ENCODE measurements at regions not wholly inside any gene's neighbourhood (a gene's known extent, or its start where the extent isn't known, plus 50 kb on each side); places are given as distances from the start of the nearest gene placed in this dataset.
A peak's percentile ranks its signal among the peaks of the same experiment; 100 is the strongest.

DNA sequence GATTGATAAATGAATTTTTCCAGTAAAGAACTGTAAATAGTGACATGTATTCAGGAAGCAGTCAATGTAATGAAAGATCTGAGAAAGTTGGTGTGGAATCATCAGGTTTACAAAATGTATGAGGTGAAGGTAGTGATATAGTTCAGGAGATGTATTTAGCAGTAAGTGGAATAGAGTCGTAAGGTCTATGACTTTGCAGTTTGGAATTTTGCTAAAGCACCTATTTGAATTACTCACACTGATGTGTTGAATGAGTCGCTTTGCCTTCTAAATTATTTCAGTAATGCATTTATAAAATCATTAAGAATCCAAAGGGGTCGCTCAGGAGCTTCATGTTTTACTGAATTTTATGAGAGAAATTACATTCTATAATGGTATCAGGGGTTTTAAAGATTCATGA is 713.7 kb downstream of the DSC3 start:
- TF ChIP-seq, protein P1, sequence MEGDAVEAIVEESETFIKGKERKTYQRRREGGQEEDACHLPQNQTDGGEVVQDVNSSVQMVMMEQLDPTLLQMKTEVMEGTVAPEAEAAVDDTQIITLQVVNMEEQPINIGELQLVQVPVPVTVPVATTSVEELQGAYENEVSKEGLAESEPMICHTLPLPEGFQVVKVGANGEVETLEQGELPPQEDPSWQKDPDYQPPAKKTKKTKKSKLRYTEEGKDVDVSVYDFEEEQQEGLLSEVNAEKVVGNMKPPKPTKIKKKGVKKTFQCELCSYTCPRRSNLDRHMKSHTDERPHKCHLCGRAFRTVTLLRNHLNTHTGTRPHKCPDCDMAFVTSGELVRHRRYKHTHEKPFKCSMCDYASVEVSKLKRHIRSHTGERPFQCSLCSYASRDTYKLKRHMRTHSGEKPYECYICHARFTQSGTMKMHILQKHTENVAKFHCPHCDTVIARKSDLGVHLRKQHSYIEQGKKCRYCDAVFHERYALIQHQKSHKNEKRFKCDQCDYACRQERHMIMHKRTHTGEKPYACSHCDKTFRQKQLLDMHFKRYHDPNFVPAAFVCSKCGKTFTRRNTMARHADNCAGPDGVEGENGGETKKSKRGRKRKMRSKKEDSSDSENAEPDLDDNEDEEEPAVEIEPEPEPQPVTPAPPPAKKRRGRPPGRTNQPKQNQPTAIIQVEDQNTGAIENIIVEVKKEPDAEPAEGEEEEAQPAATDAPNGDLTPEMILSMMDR (IDR thresholded peaks at IDR 0.05) = no peak
- intact Hi-C loops (cut with DNase I; ENCODE audit: low total_unique reads) = no loop called here
- H3K36me3 ChIP-seq = no peaks in the 10 kb centered on the region
- H3K27ac ChIP-seq = no peak overlapping the region
- no peaks in the 10 kb centered on the region for H3K9me3 ChIP-seq
- H3K4me1 ChIP-seq = no peaks in the 10 kb centered on the region
- no peaks in the 10 kb centered on the region for H3K27me3 ChIP-seq
- no peak for DNase-seq
- no peak overlapping the region for H3K4me3 ChIP-seq

DNA sequence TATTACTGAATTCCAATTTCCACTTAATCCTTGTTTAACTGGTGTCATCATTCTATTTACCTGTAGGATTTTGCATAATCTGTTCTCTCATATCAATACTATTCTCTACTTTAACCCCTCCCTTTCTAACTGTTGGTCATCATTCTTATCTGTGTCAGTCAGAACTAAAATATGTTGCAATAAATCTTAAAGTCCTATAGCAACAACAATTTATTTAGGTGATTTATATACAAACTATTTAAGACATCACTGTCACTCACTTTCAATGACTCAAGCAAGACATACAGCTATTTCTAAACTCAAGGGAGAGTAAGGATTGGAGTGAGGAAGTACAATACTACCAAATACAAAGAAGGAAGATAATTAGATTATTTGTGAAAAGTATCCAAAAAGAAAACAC is 740.4 kb downstream of the DSC3 start:
- no peaks in the 10 kb centered on the region for H3K9me3 ChIP-seq
- H3K4me3 ChIP-seq = no peak overlapping the region

DNA sequence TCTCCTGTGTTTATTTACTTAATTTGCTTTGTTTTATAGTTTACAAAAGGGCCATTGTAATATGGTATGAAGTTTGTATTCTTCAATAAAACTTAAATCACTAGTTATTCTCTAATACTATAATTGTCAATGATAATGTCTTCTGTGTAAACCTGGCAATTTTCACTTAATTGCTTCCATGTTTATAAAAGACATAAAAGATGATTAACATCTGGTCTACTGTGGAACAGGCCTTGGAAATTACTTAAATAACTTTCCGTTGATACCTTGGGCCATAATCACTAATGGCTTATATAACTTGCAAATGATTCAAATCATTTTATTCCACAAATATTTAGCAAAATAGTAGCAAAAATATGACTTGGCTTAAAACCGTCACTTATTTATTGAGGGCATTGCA is 743.8 kb downstream of the DSC3 start:
- Histone ChIP-seq H3K4me1 (no peaks in the 10 kb centered on the region), H3K27me3 (no peaks in the 10 kb centered on the region), H3K9me3 (no peaks in the 10 kb centered on the region), H3K4me3 (no peak overlapping the region), H3K27ac (no peak overlapping the region), H3K36me3 (no peaks in the 10 kb centered on the region)
- TF ChIP-seq, protein P1 (IDR thresholded peaks at IDR 0.05) = no peak
- intact Hi-C loops (cut with DNase I; ENCODE audit: low total_unique reads) = no loop called here
- DNase-seq = no peak

More for the DNA sequence above, 740.4 kb downstream of the DSC3 start:
- Histone ChIP-seq H3K27ac (no peak overlapping the region), H3K27me3 (no peaks in the 10 kb centered on the region), H3K36me3 (no peaks in the 10 kb centered on the region), H3K4me1 (no peaks in the 10 kb centered on the region)
- DNase-seq = no peak
- intact Hi-C loops (cut with DNase I; ENCODE audit: low total_unique reads) = no loop called here
- TF ChIP-seq, protein P1 (IDR thresholded peaks at IDR 0.05) = no peak

- Histone ChIP-seq H3K9me3 (no peaks in the 10 kb centered on the region), H3K36me3 (no peaks in the 10 kb centered on the region), H3K27me3 (no peaks in the 10 kb centered on the region), H3K4me1 (no peaks in the 10 kb centered on the region), H3K4me3 (no peak overlapping the region), H3K27ac (no peak overlapping the region)
- no peak for DNase-seq
- intact Hi-C loops (cut with DNase I; ENCODE audit: low total_unique reads) = no loop called here
- TF ChIP-seq, protein P1 (IDR thresholded peaks at IDR 0.05) = no peak
Observed at GRCh38 chr18:30288662-30289414, 753.7 kb downstream of the DSC3 start.

GRCh38 chr18:30280861-30281470 is 761.6 kb downstream of the DSC3 start:
- Histone ChIP-seq H3K4me1 (no peaks in the 10 kb centered on the region), H3K4me3 (no peak overlapping the region), H3K27ac (no peak overlapping the region), H3K9me3 (no peaks in the 10 kb centered on the region), H3K27me3 (no peaks in the 10 kb centered on the region), H3K36me3 (no peaks in the 10 kb centered on the region)
- DNase-seq = no peak
- TF ChIP-seq, protein P1 (IDR thresholded peaks at IDR 0.05) = peak; percentile 31 to 36
- intact Hi-C loops (cut with DNase I; ENCODE audit: low total_unique reads) = no loop called here

All from tibial artery (tissue), 4 donors.